A549 (cell line): ENCODE measurements at regions not wholly inside any gene's neighbourhood (a gene's known extent, or its start where the extent isn't known, plus 50 kb on each side); places are given as distances from the start of the nearest gene placed in this dataset.

ENCODE experiments used
- FOSL2 ChIP-seq, 2 experiments: fragments of 450-650 bp in 1 of 2; fragments of >200 bp in 1 of 2; sonication (Bioruptor Twin) in 1 of 2; formaldehyde crosslinking; IDR thresholded peaks; 2 replicates each; pipeline versions ENCODE4 v1.5.0 to v1.6.1; 2016 to 2020; ENCODE audit warnings: mild to moderate bottlenecking in 1 of 2, moderate library complexity in 1 of 2
- TF ChIP-seq, protein P1 (sequence below): fragments of >200 bp; sonication (Bioruptor Twin); formaldehyde crosslinking; IDR thresholded peaks from 3 replicates; pipeline ENCODE4 v1.5.1; 2016
- TF ChIP-seq, protein P2 (sequence below): fragments of 450-650 bp; IDR thresholded peaks from 2 replicates; pipeline ENCODE4 v1.6.1; 2014; ENCODE audit warnings: antibody characterized with exemption

DNA sequence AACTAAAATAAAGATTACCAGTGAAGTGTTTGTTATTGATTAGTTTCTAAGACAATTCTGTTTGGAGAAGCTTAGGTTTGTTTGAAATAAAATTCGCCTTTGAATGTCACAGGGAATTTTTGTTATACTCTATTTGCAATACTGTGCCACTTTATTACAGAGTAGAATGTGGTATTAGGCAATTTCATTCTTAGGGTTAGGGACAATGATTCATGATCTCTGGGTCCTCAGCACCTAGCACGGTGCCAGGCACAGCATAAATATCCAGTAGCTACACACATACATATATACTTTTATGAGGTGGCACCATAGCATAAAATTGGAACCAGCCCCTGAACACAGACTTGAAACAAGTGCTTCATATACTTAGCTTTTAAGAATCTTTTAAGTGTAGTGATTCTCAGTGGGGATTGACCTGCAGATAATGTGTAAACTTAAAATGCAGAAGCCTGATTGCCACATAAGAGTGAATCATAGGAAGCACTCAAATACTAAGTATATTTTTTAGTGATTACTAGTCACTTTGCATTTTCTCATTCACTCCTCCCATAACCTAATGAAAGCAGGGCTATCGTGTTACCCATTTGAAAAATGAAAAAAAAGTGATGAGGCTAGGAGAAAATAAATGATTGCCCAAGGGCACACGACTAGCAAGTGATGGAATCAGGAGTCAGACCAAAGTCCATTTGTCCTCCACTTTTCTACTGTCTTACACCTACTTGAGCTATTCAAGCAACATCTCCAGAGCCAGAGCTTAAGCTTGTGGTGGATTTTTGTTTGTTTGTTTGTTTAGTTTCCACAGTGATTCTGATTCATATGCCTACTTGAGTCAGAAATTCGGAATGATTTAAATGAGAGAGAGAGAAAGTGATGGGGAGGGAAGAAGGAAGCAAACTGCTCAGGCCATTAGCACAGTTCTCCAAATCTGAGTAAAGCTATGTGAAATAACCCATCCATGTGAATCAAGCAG is 366.0 kb upstream of the FGF13 start:
- TF ChIP-seq, protein P1, sequence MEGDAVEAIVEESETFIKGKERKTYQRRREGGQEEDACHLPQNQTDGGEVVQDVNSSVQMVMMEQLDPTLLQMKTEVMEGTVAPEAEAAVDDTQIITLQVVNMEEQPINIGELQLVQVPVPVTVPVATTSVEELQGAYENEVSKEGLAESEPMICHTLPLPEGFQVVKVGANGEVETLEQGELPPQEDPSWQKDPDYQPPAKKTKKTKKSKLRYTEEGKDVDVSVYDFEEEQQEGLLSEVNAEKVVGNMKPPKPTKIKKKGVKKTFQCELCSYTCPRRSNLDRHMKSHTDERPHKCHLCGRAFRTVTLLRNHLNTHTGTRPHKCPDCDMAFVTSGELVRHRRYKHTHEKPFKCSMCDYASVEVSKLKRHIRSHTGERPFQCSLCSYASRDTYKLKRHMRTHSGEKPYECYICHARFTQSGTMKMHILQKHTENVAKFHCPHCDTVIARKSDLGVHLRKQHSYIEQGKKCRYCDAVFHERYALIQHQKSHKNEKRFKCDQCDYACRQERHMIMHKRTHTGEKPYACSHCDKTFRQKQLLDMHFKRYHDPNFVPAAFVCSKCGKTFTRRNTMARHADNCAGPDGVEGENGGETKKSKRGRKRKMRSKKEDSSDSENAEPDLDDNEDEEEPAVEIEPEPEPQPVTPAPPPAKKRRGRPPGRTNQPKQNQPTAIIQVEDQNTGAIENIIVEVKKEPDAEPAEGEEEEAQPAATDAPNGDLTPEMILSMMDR = no peak
- TF ChIP-seq, protein P2, sequence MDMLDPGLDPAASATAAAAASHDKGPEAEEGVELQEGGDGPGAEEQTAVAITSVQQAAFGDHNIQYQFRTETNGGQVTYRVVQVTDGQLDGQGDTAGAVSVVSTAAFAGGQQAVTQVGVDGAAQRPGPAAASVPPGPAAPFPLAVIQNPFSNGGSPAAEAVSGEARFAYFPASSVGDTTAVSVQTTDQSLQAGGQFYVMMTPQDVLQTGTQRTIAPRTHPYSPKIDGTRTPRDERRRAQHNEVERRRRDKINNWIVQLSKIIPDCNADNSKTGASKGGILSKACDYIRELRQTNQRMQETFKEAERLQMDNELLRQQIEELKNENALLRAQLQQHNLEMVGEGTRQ = no peak
- no peak for TF ChIP-seq FOSL2 (IDR thresholded peaks at IDR 0.05)
- no peak for TF ChIP-seq FOSL2 (CRISPR knock-in tag; IDR thresholded peaks at IDR 0.05)
